Ovary (tissue), 3 donors: ENCODE measurements at regions not wholly inside any gene's neighbourhood (a gene's known extent, or its start where the extent isn't known, plus 50 kb on each side); places are given as distances from the start of the nearest gene placed in this dataset.

ENCODE experiments used
- POLR2A ChIP-seq: fragments of 450-650 bp; IDR thresholded peaks from one replicate; pipeline ENCODE4 v1.6.1; 2017; ENCODE audit warnings: antibody characterized with exemption, mild to moderate bottlenecking, moderate library complexity
- TF ChIP-seq, protein P1 (sequence below), 3 donors: fragments of 450-650 bp in 2 of 3; fragments of 200-600 bp in 1 of 3; IDR thresholded peaks; one replicate each; pipeline versions ENCODE4 v1.5.1 to v1.8.0; 2016 to 2022; ENCODE audit warnings: antibody characterized with exemption in 3 of 3, mild to moderate bottlenecking in 1 of 3
- donor health status: DM: no; HTN: no; CAD: no.

DNA sequence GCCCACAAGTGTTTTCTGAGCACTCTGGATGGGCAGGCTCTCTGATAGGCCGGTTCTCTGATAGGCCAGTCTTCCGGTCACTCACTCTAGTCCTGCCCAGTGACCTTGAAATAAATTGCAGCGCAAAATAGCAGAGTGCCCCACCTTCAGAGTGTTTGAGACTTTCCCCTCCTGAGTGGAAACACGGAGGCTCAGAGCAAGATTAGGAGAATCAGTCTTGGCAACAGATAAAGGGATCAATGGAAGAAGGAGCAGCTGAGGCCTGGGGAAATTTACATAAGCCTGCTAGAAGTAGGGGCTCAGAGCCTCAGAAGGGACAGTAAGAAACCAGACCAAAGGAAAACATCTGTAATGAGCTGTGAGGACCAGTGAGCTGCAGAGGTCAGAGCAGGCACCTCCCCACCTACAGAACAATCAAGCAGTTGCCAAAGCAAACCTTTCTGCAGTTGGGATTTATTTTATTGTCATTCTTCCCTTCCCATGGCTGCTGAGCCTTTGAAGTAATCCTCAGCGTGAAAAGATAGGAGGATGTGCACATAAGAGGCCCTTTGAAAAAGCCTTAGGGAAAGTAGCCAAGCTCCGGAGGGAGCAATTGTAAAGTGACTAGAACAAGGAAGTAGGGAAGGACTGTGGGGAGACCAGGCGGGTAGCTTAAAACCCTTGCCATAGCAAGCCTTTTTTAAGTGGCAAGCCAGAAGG is 89.1 kb upstream of the TSPAN5 start:
- no peak for TF ChIP-seq POLR2A
- TF ChIP-seq, protein P1, sequence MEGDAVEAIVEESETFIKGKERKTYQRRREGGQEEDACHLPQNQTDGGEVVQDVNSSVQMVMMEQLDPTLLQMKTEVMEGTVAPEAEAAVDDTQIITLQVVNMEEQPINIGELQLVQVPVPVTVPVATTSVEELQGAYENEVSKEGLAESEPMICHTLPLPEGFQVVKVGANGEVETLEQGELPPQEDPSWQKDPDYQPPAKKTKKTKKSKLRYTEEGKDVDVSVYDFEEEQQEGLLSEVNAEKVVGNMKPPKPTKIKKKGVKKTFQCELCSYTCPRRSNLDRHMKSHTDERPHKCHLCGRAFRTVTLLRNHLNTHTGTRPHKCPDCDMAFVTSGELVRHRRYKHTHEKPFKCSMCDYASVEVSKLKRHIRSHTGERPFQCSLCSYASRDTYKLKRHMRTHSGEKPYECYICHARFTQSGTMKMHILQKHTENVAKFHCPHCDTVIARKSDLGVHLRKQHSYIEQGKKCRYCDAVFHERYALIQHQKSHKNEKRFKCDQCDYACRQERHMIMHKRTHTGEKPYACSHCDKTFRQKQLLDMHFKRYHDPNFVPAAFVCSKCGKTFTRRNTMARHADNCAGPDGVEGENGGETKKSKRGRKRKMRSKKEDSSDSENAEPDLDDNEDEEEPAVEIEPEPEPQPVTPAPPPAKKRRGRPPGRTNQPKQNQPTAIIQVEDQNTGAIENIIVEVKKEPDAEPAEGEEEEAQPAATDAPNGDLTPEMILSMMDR (IDR thresholded peaks at IDR 0.05) = no peak
